ENCODE measurements at regions not wholly inside any gene's neighbourhood (a gene's known extent, or its start where the extent isn't known, plus 50 kb on each side); places are given as distances from the start of the nearest gene placed in this dataset.

DNA sequence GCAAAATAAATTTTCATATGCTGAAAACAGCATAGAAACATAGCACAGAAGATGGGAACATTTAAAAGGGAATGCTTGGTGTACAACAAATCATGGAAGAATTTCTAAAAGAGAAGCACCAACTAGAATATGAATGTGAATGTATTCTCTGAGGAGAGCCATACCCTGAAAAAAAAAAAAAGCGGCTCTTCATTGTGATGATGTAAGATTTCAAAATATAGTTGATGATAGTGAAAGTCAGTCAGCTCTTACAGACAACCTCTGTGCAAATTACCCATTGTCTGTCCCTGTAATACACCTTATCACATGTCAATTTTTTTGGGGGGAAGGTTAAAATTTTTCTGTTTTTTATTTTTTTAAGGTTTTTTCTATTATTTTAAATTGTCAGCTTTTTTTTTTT is 58.6 kb upstream of the PTCHD4 start:
- no peak overlapping the region for H3K4me3 ChIP-seq
- H3K27ac ChIP-seq: no peak overlapping the region

All from skin epidermis (tissue), 12 donors.